GM18858 (cell line): ENCODE measurements at regions not wholly inside any gene's neighbourhood (a gene's known extent, or its start where the extent isn't known, plus 50 kb on each side); places are given as distances from the start of the nearest gene placed in this dataset.
"Not testable (repeated sequence)": the region's sequence is repeated elsewhere in the genome, so short reads cannot be mapped to it uniquely, and the experiment has no call there.

Source experiments
- ATAC-seq: cut with Tn5 transposase; IDR thresholded peaks from one replicate; pipeline ENCODE4 v1.9.1; 2021; ENCODE audit not compliant: unreplicated experiment

DNA sequence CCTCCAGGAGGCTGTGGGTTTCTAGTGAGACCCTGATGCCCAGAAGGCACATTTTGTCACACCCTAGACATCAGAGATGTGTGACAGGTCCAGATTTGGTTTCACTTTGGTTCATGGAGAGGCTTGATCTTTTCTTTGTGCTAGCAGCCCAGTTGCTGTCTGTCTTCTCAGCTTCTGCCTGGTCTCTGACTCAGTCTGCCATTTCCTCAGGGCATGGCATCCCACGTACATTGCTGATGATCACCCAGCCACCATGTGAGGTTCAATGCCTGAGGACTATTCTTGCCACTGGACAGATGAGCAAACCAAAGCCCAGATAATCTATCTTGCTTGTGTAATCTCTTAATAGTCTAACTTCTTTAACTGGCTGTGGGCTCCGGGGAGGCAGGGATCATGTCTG is 144.9 kb upstream of the MRPS22 start:
- ATAC-seq: no peak

DNA sequence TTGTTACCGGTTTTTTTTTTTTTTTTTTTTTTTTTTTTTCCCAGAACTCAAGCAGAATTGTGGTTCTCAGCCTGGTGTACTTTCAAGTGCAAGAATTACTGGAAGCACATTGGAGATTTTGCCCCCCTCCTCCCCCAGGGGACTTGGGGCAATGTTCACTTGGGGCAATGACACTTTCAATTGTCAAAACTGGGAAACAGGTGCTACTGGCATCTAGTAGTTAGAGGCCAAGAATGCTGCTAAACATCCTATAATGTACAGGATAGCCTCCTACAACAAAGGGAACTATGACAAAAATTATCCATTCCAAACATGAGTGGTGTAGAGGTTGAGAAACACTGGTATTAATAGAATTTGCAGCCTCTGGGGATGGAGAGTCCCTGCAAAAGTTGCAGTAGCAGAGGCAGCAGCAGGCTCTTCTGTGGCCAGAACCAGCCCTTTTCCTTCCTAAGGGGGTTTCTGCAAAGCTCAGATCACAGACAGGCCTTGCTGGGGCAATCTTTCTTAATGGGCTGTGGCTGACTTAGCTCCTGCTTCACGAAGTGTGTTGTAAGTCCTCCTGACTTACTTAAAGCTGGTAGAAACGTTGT is 144.3 kb upstream of the MRPS22 start:
- no peak for ATAC-seq

DNA sequence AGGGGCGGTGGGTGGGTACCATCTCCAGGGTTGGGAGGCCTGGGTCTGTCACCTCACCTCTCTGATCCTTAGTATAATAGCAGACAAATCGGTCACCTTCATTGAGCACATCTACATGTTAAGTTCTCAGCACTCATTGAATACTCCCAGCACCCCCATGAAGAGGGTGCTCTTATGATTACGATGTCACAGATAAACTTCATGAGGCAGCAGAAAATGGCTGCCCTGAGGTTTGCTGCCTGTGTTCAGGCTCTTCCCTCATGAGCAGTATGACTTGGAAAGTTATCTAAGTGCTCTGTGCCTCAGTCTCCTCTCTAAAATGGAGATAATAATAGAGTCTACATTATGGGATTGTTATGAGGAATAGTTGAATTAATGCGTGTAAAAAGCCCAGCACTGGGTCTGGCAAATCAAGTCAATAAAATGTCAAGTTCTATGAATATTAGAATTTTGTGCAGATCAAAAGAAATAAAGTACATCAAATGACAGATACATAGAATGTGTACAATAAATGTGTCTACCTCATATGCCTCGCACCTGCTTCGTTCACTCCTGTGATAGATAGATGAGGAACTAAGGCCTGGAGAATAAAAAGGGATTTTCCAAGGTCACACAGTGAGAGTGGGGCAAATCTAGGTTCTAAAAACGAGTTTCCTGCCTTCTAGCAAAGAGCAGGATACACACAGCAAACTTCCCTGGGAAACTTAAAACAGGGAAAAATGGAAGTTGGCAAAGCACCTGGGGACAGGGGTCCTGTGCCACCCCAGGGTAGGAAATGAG is 142.2 kb upstream of the MRPS22 start:
- no peak for ATAC-seq

DNA sequence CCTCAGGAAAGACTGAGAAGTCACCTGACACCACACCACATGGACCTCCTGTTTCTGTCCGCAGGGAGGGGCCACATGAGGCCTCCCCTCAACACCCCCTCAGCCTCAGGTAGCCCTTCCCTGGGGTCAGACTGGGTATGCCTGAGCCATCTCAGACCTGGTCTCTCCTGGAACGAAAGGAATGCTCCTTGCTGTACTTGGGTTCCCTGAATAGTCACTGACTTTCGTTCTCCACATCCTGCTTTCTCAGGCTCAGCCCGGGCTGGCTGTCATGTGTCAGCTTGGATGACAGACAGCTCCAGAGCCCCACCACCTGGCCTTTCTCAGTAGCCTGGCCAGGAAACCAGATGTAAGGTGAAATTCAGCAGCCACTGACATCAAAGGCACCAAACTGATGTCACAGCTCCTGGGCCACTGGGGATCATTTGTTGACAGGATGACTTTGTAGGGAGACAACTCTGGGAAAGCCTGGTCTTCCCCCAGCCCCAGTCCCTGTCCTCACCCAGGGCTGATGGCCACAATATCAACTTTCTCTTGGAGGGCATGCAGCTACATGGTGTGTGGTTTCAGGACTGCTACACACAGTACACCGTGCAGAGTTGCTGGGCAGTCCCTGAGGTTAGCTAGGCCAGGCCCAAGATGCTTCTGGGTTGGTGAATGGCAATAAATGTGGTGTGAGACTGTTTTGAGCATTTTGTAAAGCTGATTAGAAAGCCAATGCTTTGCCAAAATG is 141.4 kb upstream of the MRPS22 start:
- no peak for ATAC-seq

DNA sequence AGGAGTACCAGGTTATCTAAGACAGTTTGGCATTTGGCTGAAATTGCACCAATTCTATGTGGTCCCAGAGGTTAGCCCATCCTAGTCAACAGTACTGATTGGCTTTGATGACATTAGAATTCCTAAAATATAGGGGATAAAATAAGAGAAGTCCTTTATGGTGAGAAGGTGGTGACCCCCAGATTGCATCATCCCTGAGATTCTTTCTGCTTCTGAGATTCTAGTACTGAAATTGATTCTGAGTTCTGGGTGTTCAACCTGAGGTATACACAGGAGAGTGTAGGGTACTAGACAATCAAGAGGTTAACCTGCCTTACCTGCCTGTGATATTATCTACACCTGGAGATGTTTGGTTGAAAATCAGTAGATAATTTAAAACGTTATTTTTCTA is 140.9 kb upstream of the MRPS22 start:
- ATAC-seq: no peak

DNA sequence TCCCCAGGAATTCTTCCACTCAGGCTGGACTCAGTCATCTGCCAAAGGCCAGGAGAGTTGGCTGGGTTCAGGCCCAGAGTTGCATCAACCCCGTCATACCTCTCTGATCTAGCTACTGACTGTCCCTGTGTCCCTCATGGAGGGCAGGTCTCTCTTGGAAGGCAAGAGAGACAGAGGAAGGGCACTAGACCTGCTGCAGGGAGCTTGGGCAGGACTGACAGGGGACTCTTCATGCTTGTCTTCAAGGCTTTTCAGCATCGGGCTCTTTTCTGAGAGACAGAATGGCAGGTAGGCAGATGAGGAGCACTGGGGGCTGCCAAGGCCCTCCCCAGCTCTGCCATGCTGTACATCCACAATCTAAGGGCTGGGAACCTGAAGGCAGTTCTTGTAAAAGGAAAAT is 140.1 kb upstream of the MRPS22 start:
- ATAC-seq: no peak

DNA sequence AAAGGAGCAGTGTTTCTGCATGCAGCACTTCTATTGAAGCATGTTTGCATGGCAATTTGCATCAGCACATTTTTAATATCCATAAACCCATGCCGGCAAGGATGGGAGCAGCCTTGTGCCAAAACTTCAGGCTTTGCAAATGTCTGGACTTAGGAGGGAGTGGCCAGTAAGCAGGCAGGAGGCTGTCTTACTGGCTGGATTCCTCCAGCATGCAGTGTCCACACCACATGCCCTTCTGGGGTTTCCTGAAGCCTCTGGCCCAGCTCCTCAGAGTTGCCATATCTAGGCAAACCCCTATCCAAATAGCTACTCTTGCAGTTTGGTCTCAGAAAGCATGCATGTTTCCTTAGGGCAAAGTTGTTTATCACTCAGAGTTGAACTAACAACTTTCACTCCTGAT is 139.1 kb upstream of the MRPS22 start:
- ATAC-seq: no peak

DNA sequence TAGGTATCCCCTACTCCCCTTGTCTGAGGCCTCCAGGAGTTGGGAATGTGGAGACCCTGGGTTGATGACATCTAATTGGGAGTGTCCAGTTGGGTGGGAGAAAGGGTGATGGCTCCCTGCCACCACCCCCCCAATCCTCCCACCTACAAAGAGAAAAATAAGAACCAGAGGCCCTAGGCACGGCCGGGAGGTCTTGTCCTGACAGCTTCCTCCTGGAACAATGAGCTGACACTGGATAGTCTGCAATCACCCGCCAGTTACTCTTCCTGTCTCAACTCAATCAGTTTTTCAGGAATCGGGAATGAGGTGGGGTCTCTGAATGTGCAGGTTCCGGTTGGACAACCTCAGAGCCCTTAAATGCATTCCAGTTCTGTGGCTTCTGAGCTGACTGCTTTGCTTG is 129.9 kb upstream of the MRPS22 start:
- no peak for ATAC-seq

DNA sequence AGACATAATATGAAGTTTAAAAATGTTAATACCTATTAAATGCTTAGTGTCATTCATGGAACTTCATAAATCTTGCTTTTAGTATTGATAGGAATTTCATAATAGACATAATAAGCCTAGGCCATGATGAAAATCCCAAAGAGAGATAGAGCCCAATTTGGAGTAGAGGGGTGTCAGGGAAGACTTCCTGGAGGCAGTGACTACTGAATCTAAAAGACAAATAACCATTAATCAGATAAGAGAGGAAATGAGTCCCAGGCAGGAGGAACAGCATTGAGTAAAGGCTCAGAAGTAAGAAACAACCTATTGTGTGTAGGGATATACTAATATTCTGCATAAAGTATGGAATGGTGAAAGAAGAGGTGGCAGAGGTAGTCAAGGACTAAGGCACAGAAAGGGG is 126.9 kb upstream of the MRPS22 start:
- ATAC-seq: no peak

DNA sequence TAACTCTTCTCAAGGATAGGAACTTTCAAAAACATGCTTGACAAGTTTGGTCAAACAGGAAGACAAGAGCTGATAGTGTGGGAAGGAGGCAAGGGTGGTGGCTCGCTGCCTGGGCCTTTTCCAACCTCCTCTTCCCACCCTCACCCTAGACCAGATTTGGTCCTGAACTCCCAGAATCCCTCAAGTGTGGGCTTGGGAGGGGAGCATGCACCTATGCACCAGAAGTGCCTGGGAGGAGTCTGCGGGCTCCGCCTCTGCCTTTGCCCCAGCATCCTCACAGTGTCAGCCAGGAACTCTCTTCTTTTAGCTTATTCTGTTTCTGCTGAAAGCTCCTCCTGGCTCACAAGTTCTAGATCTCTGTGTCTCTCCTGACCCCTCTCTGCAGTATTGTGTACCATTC is 126.2 kb upstream of the MRPS22 start:
- ATAC-seq: no peak

DNA sequence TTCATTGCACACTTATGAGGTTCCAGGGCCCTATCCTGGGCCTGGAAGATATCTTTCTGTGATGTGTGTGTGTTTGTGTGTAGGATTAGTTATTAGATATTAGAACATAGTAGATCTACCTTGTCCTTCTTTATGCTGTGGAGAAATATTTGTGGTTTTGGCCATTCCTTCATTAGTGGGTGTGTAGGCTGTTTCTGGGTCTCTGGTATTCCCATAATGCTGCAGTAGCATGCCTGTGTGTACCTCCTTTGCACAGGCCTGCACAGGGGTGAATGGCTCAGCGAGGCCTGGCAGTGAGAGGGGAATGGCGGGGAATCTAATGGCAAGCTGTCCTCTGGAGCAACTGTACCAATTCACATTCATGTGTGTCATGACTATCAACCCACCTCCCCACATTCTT is 125.8 kb upstream of the MRPS22 start:
- no peak for ATAC-seq

DNA sequence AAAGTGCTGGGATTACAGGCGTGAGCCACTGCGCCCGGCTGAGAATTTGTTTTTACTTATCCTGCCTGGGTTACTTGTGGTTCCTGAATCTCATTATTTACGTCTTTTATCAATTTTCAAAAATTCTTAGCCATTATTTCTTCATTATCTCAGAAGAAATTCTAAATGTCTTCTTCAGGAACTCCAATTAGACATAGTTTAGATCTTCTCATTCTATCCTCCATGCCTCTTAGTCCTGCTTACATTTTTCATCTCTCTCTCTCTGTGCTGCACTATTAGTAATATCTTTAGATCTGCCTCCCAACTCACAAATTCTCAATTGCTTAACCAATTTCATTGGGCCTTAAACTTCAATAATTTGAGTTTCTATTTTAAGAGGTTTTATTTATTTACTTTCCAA is 124.4 kb upstream of the MRPS22 start:
- ATAC-seq: no peak

DNA sequence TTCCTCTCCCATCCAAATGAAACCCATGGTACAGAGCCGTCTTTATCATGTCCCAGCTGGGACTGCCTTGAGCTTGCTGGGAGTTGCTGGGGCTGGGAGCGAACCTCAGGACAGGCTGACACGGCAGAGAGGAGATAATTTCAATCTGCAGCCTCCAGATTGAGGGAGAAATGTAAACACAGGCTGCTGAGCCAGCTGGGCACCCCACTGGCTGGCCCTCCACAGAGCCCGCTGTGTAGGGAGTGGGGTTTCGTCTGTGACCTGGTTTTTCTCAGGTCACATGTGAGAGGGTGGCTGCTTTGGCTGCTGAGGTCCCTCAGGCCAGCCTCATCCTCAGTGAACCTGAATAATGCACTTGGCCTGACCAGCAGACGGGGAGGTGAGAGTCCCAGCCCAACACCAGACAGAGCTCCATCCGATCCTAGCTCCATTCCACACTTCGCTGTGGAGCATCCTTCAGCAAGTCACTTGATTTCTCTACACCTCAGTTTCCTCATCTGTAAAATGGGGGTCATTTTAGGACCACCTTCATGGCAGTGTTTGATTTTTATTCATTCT is 121.6 kb upstream of the MRPS22 start:
- ATAC-seq: no peak

DNA sequence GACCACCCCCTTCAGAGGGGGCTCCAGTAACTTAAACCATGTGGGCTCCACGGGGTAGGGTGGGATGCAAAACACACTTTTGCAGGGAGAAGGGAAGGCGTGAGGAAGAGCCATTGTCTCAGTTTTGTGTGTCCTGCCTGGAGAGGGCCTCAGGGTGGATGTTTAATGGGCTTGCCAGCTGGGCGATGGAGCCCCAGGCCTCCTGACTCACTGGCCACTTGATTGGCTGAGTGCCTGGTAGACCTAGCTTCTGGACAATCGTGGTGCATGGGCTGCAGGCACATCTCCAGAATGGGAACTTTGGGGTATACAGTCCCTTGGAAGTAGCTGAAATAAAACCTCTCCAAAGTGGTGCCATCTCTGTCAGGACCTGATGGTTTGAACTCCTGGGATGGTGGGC is 118.3 kb upstream of the MRPS22 start:
- ATAC-seq: no peak

DNA sequence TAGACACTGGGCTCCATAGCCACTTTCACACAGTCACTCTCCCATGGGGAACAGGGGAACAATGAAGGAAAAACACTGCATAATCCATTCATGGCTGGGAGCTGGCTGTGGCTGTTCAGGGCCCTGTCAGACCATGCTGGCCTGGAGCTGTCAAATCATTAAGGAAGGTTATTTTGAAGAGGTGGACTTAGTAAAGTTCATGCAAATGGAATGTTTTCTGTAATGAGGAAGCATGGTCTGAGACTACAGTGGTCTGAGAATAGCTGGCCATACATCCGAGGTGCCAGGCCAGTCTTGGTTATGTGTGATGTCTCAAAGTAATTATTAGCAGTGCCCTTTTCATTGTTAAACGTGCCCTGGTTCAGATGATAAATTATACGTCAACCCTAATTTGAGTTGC is 117.1 kb upstream of the MRPS22 start:
- no peak for ATAC-seq

DNA sequence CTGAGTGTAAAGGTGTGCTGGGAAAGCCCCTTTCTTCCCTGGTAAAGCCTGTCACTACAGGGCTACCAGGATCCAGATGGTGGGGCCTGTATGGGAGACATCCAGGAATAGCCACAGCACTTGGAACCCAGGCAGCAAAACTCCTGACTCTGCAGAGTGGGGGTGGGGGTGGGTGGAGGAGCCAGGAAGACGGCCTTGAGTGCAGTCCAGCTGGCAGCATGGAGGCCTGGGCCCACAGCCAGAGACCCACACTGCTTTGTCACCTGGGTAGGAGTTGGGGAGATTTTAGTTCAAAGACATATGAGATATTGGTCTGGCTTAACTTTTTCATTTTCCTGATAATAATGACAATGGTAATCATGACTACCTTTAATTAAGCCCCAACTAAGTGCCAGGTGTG is 116.7 kb upstream of the MRPS22 start:
- ATAC-seq: no peak

DNA sequence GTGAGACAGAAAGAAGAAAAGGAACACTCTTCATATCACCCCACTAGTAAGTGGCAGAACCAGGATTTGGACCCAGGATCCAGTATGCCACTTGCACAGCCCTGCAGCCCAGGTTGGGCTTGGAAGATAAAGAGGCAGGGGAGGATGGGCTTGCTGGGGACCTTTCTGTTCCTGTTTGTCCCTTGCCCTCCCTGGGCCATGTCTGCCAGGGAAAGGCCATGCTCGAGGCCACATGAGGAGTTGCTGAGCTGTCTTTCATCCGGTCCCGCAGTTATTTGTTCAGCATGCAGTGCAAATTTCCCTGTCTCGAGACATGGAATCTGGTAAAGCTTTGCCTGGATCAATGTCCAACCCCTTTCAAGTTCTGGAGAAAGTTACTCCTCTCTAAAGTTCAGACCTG is 116.0 kb upstream of the MRPS22 start:
- no peak for ATAC-seq

DNA sequence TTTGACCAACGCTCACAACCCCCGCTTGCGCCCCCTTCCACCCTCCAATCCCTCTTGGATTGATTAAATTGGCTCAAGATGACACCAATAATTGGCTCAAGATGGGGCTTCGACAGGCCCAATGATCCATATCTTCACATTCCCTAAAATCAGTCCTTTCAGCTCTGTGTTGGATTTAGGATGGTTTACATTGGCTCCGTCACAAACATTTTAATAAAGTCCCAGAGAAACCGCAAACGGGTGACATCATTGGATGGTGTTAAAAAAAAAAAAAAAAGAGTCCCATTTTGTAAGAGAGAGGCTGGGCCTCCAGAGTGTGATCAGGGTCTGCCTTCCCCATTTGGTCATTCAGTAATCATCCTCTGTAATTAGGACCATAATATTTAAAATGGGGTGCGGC is 113.4 kb upstream of the MRPS22 start:
- ATAC-seq: no peak

DNA sequence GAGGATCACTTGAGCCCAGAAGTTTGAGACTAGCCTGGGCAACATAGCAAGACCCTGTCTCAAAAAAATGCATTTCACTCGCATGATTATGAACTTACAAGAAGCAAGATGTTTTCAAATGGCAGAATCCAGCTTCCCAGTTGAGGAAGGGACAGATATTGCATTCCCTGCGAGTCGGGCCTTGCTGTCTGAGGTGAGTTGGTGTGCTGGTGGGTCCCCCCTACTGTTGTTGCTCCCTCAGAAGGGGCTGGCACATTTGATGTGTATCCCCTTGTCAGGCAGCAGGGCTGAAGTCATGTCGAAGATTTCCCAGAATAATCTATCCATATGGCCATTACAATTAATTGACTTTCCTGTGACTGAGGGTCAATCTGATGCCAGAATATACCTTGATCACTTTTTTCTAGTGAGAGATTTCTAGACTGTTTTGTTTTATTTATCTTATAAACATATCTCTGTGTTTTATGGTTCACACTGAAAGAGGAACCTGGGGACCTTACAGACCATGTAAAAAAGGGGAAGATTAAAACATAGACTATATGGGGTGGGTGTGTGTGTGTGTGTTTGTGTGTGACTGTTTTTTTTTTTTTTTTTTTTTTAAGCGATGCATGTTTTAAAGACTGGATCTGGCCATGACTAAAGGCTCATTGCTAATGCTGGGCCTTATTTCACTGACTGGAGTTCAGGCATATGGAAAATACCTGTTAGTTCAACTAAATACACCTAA is 112.1 kb upstream of the MRPS22 start:
- ATAC-seq: no peak

DNA sequence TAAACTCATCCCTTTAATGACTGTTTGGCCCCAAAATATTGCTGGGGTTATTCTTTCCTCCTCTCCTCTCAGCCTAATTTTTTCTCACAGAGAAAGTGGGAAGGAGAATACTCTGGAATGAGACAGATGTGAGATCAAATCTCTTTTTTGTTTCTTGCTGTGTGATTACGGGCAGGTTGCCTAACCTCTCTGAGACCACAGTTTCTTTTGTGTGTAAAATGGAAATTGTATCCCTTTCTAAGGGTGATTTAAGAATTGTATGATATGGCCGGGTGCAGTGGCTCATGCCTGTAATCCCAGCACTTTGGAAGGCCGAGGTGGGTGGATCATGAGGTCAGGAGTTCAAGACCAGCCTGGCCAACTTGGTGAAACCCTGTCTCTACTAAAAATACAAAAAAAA is 111.5 kb upstream of the MRPS22 start:
- not testable (repeated sequence) for ATAC-seq

DNA sequence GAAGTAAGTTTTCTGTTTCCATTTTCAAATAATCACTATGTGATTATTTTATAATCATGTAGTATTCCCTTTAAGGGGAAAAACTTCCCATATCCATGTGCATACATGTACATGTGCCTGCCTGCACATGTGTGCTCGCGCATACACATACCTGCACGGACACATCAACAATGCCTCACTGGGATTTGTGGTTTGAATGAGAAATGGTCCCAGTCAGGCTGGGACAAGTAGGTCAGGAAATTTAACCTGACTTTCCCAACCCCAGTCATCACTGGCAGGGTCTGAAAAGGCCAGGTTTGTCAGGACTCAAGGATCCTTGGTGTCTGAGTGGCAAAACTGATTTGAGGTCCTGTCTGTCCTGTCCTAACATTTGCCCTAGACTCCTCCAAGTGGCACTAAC is 109.3 kb upstream of the MRPS22 start:
- ATAC-seq: no peak
